A673 (cell line): ENCODE measurements at regions not wholly inside any gene's neighbourhood (a gene's known extent, or its start where the extent isn't known, plus 50 kb on each side); places are given as distances from the start of the nearest gene placed in this dataset.

Experiments
- BruUV-seq: library from RNA; stranded (reverse); fragments of 400-500 nt; replicated peaks from 2 replicates; lab custom pipeline; 2021; lab: Mats Ljungman, UMichigan
- CTCF ChIA-PET: fragments of 300-600 bp; sonication (Branson Sonifier 250); formaldehyde crosslinking; loops from one replicate; lab custom pipeline; 2022; ENCODE audit warnings: antibody characterized with exemption; lab: Charles Lee
- POLR2A ChIA-PET: fragments of 300-600 bp; sonication (Branson Sonifier 250); formaldehyde crosslinking; loops from one replicate; lab custom pipeline; 2022; ENCODE audit warnings: antibody characterized with exemption; ENCODE audit not compliant: low non-redundant PET; lab: Charles Lee
- DNase-seq: peaks from one replicate; pipeline ENCODE4 v3.0.0-alpha.2; 2015; ENCODE audit warnings: low spot score
- H3K27ac ChIP-seq: fragments of 200-600 bp; sonication (generic); 2 replicates; pipeline ENCODE4 v1.5.1; 2016; ENCODE audit warnings: mixed run types, low read depth, mild to moderate bottlenecking, mixed read lengths, antibody characterized with exemption, low read length; ENCODE audit not compliant: poor library complexity, severe bottlenecking
- H3K27me3 ChIP-seq: fragments of 200-600 bp; sonication (generic); replicated peaks from 2 replicates; pipeline ENCODE4 v1.6.1; 2017; ENCODE audit warnings: mixed run types, low read depth, mild to moderate bottlenecking, mixed read lengths, antibody characterized with exemption, low read length; ENCODE audit not compliant: insufficient read depth, poor library complexity
- H3K36me3 ChIP-seq: fragments of 200-600 bp; sonication (generic); 2 replicates; pipeline ENCODE4 v1.6.1; 2016; ENCODE audit warnings: mixed run types, mild to moderate bottlenecking, mixed read lengths, antibody characterized with exemption, low read length; ENCODE audit not compliant: insufficient read depth, poor library complexity, severe bottlenecking
- H3K4me1 ChIP-seq: fragments of 200-600 bp; sonication (generic); 2 replicates; pipeline ENCODE4 v1.6.1; 2017; ENCODE audit warnings: mixed run types, mild to moderate bottlenecking, mixed read lengths, antibody characterized with exemption, low read length; ENCODE audit not compliant: insufficient read depth, poor library complexity, severe bottlenecking
- H3K4me3 ChIP-seq: fragments of 200-600 bp; sonication (generic); 2 replicates; pipeline ENCODE4 v1.5.1; 2016; ENCODE audit warnings: low read depth, mixed run types, mild to moderate bottlenecking, mixed read lengths, low read length; ENCODE audit not compliant: poor library complexity, severe bottlenecking
- H3K9me3 ChIP-seq: fragments of 200-600 bp; sonication (generic); 2 replicates; pipeline ENCODE4 v1.6.1; 2016; ENCODE audit warnings: mixed run types, low read depth, mild to moderate bottlenecking, mixed read lengths, antibody characterized with exemption, low read length; ENCODE audit not compliant: poor library complexity, severe bottlenecking
- EZH2 ChIP-seq: fragments of 200-600 bp; sonication (generic); IDR thresholded peaks from 2 replicates; pipeline ENCODE4 v1.6.1; 2017; ENCODE audit warnings: borderline replicate concordance, low read depth, mild to moderate bottlenecking, mixed read lengths, antibody characterized with exemption, low read length; ENCODE audit not compliant: poor library complexity, severe bottlenecking
- intact Hi-C: fragments of 100-400 bp; cut with micrococcal nuclease; formaldehyde crosslinking; loops from one replicate; pipeline ENCODE4 v1.10.0; 2022; ENCODE audit not compliant: unreplicated experiment
- TF ChIP-seq, protein P1 (sequence below): fragments of 300-800, 200-600 bp; sonication (generic); conservative IDR thresholded peaks from 2 replicates; pipeline ENCODE4 v1.5.1; 2017; ENCODE audit warnings: low read depth, mild to moderate bottlenecking, antibody characterized with exemption, low read length, moderate library complexity, mixed read lengths

DNA sequence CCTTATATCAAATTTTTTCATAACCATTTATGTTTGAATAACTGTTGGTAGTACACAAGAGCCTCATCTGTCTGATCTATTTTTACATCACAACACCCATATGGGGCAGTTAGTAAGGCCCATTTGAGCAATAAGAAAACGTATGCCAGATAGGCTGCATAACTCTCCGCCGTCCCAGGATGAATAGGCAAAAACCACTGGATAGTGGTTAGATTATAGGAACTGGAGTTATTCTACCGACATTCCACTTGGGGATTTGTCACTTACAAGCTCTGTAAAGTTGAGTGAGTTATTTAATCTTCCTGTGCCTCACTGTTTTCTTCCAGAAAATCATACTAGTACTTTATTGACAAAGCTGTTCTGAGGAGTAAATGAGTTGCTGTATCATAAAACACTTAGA, 881.9 kb downstream of the QKI start:
- BruUV-seq: no TSS peak
- DNase-seq: no peak
- POLR2A ChIA-PET: no interaction called here
- H3K9me3 ChIP-seq: no peaks in the 10 kb centered on the region
- no peaks in the 10 kb centered on the region for H3K27me3 ChIP-seq
- CTCF ChIA-PET: no interaction called here
- no peak overlapping the region for H3K27ac ChIP-seq
- intact Hi-C loops: no loop called here
- no peaks in the 10 kb centered on the region for H3K36me3 ChIP-seq
- H3K4me1 ChIP-seq: no peaks in the 10 kb centered on the region
- TF ChIP-seq, protein P1, sequence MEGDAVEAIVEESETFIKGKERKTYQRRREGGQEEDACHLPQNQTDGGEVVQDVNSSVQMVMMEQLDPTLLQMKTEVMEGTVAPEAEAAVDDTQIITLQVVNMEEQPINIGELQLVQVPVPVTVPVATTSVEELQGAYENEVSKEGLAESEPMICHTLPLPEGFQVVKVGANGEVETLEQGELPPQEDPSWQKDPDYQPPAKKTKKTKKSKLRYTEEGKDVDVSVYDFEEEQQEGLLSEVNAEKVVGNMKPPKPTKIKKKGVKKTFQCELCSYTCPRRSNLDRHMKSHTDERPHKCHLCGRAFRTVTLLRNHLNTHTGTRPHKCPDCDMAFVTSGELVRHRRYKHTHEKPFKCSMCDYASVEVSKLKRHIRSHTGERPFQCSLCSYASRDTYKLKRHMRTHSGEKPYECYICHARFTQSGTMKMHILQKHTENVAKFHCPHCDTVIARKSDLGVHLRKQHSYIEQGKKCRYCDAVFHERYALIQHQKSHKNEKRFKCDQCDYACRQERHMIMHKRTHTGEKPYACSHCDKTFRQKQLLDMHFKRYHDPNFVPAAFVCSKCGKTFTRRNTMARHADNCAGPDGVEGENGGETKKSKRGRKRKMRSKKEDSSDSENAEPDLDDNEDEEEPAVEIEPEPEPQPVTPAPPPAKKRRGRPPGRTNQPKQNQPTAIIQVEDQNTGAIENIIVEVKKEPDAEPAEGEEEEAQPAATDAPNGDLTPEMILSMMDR: no peak
- TF ChIP-seq EZH2: no peak
- no peak overlapping the region for H3K4me3 ChIP-seq

DNA sequence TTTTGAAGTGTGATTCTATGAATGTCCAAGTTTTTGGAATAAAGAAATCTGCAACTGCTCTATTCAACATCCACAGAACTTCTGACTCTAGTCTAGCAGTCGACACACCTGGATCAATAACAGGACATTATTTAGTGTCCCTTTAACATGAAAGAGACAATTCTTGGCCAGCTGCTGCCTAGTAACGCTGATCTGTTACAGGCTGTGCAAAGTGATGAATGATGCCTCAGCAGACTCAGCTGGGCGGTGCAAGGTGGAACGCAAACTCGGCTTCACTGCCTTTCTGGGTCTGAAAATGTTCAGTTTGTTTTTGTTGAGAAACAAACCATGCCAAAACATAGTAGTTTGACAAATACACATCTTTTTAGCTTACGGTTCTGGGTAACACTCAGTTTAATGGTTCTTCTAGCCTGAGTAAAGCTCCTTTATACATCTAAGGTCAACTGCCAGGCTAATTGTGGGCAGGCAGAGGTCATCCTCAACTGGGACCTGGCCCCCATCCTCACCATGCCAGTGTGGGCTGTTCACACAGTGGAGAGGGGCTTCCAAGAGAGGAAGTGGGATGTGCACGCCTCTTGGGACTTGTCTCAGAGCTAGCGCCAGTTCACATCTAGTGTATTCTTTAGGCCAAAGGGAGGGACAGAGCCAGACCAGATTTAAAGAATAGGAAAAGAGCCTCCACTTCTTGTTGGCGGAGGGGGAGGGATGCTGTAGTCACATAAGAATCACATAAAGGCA, 879.7 kb downstream of the QKI start:
- no TSS peak for BruUV-seq
- ChIA-PET POLR2A (no interaction called here), CTCF (no interaction called here)
- no peak overlapping the region for H3K27ac ChIP-seq
- no peaks in the 10 kb centered on the region for H3K27me3 ChIP-seq
- no peaks in the 10 kb centered on the region for H3K9me3 ChIP-seq
- H3K4me1 ChIP-seq: no peaks in the 10 kb centered on the region
- H3K36me3 ChIP-seq: no peaks in the 10 kb centered on the region
- intact Hi-C loops: no loop called here
- H3K4me3 ChIP-seq: no peak overlapping the region
- no peak for TF ChIP-seq EZH2
- TF ChIP-seq, protein P1: no peak
- no peak for DNase-seq

DNA sequence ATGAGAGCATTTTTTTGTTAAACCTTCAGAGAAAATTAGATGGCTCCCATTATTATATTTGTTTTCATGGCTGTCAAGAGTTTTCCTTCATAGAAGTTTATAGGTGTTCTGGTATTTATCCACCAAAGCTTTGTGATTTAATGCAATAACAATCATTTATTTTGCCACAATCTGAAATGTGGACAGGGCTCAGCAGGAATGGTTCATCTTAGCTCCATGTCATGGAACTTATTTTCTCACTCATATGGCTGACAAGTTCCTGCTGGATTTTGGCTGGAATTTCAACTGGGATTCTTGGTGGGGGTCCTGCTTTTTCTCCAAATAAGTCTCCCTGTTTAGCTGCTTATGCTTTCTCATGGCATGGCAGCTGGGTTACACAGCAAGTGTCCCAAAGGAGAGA, 876.7 kb downstream of the QKI start:
- Histone ChIP-seq H3K4me3 (no peak overlapping the region), H3K27ac (no peak overlapping the region), H3K27me3 (no peaks in the 10 kb centered on the region), H3K9me3 (no peaks in the 10 kb centered on the region), H3K36me3 (no peaks in the 10 kb centered on the region), H3K4me1 (no peaks in the 10 kb centered on the region)
- TF ChIP-seq EZH2: no peak
- TF ChIP-seq, protein P1: no peak
- POLR2A ChIA-PET: no interaction called here
- BruUV-seq: no TSS peak
- CTCF ChIA-PET: no interaction called here
- DNase-seq: no peak
- intact Hi-C loops: no loop called here
